Astrocyte of the spinal cord (primary cell): ENCODE measurements at regions not wholly inside any gene's neighbourhood (a gene's known extent, or its start where the extent isn't known, plus 50 kb on each side); places are given as distances from the start of the nearest gene placed in this dataset.

Experiments used
- DNase-seq: peaks from one replicate; pipeline ENCODE4 v3.0.0; 2011; ENCODE audit warnings: low read depth, low spot score
- H3K4me3 ChIP-seq: 2 replicates; pipeline ENCODE4 v1.5.1; 2011; ENCODE audit warnings: low read depth, mild to moderate bottlenecking, low read length, moderate library complexity
- in situ Hi-C: cut with HindIII; loops from 2 replicates; pipeline ENCODE4 v1.10.0; 2017; ENCODE audit warnings: low sequenced_read_pairs
- TF ChIP-seq, protein P1 (sequence below): IDR thresholded peaks from 2 replicates; pipeline ENCODE4 v1.5.1; 2012; ENCODE audit warnings: low read depth, mild to moderate bottlenecking, low read length, inconsistent platforms

DNA sequence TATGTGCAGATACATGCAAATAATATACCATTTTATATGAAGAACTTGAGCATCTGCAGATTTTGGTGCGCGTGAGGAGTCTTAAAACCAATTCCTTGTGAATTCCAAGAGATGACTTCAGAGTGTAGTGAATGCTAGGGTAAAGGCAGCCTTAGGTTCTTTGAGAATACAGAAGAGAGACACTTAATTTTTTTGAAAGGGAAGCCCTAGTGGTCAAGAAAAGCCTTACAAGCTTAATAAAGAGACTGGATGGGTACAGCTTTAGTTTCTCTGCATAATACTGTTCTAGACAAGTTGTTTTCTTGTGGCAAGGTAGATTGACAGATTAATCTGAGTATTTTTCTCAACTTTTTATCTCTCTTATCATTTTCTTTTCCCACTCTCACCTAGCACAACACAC is 636.5 kb downstream of the DNAJB9 start:
- no peak overlapping the region for H3K4me3 ChIP-seq
- no peak for DNase-seq
- TF ChIP-seq, protein P1, sequence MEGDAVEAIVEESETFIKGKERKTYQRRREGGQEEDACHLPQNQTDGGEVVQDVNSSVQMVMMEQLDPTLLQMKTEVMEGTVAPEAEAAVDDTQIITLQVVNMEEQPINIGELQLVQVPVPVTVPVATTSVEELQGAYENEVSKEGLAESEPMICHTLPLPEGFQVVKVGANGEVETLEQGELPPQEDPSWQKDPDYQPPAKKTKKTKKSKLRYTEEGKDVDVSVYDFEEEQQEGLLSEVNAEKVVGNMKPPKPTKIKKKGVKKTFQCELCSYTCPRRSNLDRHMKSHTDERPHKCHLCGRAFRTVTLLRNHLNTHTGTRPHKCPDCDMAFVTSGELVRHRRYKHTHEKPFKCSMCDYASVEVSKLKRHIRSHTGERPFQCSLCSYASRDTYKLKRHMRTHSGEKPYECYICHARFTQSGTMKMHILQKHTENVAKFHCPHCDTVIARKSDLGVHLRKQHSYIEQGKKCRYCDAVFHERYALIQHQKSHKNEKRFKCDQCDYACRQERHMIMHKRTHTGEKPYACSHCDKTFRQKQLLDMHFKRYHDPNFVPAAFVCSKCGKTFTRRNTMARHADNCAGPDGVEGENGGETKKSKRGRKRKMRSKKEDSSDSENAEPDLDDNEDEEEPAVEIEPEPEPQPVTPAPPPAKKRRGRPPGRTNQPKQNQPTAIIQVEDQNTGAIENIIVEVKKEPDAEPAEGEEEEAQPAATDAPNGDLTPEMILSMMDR: no peak
- in situ Hi-C loops: no loop called here

DNA sequence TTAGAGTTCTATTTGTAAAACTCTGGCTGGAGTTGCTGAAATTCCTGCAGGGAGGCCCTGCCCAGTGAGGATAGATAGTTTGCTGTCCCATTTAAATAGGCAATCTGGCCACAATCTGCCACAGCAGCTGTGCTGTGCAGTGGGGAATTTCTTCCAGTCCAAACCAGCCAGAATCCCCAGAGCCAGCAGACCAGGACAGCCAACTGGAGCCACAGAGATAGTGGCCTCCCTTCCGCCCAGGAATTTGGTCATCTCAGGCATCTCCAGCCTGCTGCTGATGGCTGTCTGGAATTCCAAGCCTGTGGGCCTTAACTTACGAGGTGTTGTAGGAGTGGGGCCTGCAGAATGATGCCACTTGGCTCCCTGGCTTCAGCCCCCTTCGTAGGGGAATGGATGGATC is 643.4 kb downstream of the DNAJB9 start:
- in situ Hi-C loops: no loop called here
- TF ChIP-seq, protein P1: no peak
- DNase-seq: no peak
- H3K4me3 ChIP-seq: no peak overlapping the region

DNA sequence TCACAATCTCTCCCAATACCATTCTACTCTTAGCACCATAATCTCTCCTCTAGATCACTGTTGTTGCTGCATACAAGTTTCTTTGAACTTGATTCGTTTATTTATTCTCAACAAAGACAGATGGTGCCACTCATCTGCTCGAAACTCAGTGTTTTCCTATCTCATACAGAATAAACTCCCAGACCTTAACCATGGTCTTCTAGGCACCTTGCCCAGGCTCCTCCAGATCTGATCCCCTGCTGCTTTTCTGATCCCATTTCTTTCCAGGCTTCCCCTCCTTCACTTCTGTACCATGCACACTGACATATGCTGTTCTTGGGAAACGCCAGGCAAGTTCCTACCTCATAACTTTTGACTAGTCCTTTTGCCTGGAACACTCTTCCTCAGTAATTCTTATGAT is 645.7 kb downstream of the DNAJB9 start:
- DNase-seq: no peak
- no peak overlapping the region for H3K4me3 ChIP-seq
- in situ Hi-C loops: no loop called here
- TF ChIP-seq, protein P1: no peak

DNA sequence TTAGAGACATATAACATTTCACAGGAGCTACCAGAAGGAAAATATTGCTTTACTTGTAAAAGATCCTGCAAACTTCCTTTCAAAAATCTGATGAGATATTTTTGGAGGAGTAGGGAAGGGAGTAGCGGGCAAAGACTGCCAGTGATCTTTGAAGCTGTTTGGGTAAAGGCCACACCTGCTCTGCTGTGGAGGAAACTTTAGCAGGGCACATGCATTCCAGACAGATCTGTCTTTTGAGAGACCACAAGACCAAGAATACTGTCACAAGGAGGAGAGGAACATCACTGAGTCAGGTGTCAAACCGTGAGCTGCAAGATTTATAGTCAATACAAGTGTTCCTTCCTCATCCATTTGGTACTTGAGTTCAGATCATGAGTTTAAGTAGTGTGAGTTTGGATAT is 654.4 kb downstream of the DNAJB9 start:
- TF ChIP-seq, protein P1: no peak
- in situ Hi-C loops: no loop called here
- no peak for DNase-seq
- H3K4me3 ChIP-seq: no peak overlapping the region

DNA sequence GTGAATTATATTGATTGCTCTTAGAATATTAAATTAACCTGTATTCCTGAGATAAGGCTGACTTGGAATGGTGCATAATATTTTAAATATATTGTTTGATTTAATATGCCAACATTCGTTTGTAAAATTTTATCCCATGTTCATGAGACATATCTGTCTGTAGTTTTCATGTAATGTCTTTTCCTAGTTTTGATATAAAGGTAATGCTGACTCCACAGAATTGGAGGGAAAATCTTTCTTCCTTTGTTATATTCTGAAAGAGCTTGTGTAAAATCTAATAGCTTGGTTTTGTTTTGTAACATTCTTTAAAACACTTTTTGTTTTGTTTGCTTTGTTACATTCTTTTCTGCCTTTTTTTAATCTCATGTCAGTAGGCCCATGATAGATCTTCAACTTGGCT is 657.0 kb downstream of the DNAJB9 start:
- H3K4me3 ChIP-seq: no peak overlapping the region
- in situ Hi-C loops: no loop called here
- TF ChIP-seq, protein P1: no peak
- no peak for DNase-seq

DNA sequence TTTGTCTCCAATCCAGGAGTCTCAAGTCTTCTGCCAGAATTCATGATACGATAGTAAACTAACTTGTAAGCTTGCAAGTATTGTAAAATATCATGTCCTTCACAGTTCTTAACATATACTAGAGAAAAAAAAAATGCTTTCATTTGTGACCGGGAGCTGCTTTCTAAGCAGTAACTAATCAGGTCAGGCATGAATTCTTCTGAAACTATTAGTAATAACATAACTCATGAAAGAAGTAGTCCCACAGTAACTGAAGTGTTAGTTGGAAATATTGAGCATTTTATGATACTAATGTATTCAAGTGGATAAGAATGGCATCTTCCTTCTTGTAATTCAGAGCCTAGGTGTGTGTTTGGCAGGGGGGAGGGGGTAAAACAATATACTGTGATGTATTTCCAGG is 665.6 kb downstream of the DNAJB9 start:
- H3K4me3 ChIP-seq: no peak overlapping the region
- no peak for DNase-seq
- in situ Hi-C loops: no loop called here
- TF ChIP-seq, protein P1: no peak

DNA sequence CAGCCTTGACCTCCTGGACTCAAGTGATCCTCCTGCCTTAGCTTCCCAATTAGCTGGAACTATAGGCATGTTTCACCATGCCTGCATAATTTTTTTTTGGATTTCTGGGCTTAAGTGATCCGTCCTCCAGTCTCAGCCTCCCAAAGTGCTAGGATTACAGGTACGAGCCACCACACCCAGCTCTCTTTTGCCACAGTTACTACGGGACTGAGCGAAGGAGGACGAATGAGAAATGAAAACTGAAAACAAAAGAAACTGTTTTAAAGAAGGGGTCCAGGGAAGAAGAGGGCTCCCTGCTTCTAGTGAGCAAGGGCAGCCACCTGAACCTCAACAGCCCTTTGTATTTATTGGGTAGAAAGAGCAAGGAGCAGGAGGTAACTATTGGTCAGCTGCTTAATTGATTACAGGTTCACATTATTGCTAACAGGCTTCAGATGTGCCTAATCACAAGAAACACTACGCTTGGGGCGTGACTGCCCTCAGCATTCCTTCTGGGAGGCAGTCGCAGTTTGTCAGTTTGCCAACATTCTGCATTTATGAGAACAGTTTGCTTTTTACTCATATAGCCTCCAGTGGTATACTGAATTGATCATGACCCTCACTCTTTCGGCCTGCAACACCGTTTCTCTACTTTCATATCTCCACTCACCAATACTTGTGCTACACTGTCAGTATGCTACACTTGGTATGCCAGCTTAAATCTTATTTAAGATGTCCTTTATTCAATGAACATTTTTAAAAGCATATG is 676.8 kb downstream of the DNAJB9 start:
- TF ChIP-seq, protein P1: no peak
- in situ Hi-C loops: no loop called here
- DNase-seq: no peak
- H3K4me3 ChIP-seq: no peak overlapping the region
